ENCODE measurements at regions not wholly inside any gene's neighbourhood (a gene's known extent, or its start where the extent isn't known, plus 50 kb on each side); places are given as distances from the start of the nearest gene placed in this dataset.

DNA sequence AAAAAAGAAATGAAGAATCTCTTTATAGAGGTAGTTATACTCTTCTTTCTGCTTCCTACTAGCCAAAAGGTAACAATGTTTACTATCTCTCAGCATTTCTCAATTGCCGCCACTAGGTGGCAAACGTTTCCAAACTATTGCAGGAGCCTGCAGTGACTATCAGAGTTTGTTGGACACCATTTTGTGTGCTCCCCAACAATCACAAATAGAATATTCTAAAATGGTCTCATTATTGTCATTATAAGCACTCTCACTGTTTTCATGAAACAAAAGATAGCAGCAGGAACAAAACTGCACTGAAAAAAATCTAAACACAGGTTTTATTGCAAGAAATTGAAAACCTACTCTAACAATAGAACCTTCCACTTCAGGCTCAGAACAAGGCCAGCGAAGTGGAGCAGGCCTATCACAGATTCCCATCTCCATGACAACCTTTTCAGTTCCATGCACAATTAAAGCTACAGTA is 83.9 kb upstream of the PLPPR4 start:
- Mint-ChIP-seq H3K9me3 (no peaks in the 10 kb centered on the region), H3K27me3 (peaks cover 2% of the 10 kb centered on the region), H3K4me1 (no peaks in the 10 kb centered on the region), H3K4me3 (no peak overlapping the region), H3K36me3 (no peaks in the 10 kb centered on the region), H3K27ac (no peak overlapping the region)
- DNase-seq (ENCODE audit: low spot score in 2 of 2), result peak; percentile 48 to 56
- peak; percentile 93 for ATAC-seq (ENCODE audit: low read depth)

- no peak overlapping the region for H3K4me3 Mint-ChIP-seq
- DNase-seq (ENCODE audit: low spot score in 2 of 2) (no peak), ATAC-seq (ENCODE audit: low read depth) (no peak)
- H3K27ac Mint-ChIP-seq, result no peak overlapping the region
- H3K9me3 Mint-ChIP-seq, result no peaks in the 10 kb centered on the region
- no peaks in the 10 kb centered on the region for H3K4me1 Mint-ChIP-seq
- H3K36me3 Mint-ChIP-seq, result no peaks in the 10 kb centered on the region
- peaks cover 3% of the 10 kb centered on the region for H3K27me3 Mint-ChIP-seq
Measured at GRCh38 chr1:99180915-99181314, 83.4 kb upstream of the PLPPR4 start.

DNA sequence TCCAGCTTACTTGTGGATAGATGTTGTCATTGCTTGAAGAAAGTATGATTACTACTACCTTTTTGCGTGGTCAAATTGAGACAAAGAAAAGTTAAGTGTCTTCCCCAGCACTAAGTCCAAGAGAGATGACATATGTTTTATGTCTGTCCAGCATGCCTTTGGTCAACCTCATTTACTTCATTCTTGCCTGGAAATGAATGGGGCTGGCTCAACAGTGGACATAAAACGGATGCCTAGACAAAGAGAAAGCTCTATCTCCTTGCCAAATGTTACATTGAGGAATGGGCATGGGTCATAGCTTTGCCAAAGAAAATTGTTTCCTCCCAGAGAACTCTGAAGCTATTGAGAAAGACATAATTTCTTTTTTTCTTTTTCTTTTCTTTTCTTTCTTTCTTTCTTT is 82.4 kb upstream of the PLPPR4 start:
- DNase-seq (ENCODE audit: low spot score in 2 of 2) (no peak), ATAC-seq (ENCODE audit: low read depth) (no peak)
- no peaks in the 10 kb centered on the region for H3K9me3 Mint-ChIP-seq
- no peaks in the 10 kb centered on the region for H3K4me1 Mint-ChIP-seq
- peaks cover 4% of the 10 kb centered on the region for H3K27me3 Mint-ChIP-seq
- H3K36me3 Mint-ChIP-seq, result no peaks in the 10 kb centered on the region
- no peak overlapping the region for H3K27ac Mint-ChIP-seq
- no peak overlapping the region for H3K4me3 Mint-ChIP-seq

DNA sequence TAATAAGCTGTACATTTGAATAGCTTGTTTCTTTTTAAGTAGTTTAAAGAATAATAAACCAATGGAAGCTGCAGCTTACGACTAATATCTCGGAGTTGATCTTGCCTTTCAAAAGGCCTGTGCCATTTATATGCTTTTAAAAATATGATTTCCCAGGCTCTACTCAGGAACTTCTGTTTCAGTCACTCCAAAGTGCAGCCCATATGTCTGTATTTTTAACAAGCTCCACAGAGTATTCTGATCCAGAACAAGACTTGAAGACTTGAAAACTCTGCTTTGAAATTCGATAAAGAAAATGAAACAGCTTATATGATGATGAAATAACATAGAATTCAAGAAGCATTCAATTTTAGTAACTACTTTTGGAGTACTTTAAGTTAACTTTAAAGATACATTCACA is 79.1 kb upstream of the PLPPR4 start:
- DNase-seq (ENCODE audit: low spot score in 2 of 2), result no peak
- ATAC-seq (ENCODE audit: low read depth), result no peak
- no peaks in the 10 kb centered on the region for H3K9me3 Mint-ChIP-seq
- H3K4me1 Mint-ChIP-seq, result no peaks in the 10 kb centered on the region
- no peak overlapping the region for H3K27ac Mint-ChIP-seq
- peaks cover 6% of the 10 kb centered on the region for H3K27me3 Mint-ChIP-seq
- no peaks in the 10 kb centered on the region for H3K36me3 Mint-ChIP-seq
- H3K4me3 Mint-ChIP-seq, result no peak overlapping the region

DNA sequence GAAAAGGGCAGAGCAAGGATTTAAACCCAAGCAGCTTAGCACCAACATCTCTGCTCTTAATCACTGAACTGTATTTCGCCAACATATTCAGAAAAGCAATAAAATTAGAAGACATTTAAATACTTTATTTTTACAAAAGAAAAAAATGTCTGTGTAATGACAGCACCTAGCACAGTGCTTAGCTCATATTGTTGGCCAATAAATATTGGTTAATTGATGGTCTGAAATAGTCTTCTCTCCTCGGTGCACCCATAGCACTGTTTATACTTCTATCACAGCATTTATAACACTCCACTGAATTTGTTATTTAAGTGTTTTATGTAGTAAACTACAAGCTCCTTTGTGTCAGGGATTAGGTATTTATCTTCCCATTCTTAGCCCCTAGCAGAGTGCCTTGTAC is 70.9 kb upstream of the PLPPR4 start:
- Mint-ChIP-seq H3K4me3 (no peak overlapping the region), H3K4me1 (no peaks in the 10 kb centered on the region), H3K27me3 (peaks cover 7% of the 10 kb centered on the region), H3K27ac (no peak overlapping the region), H3K36me3 (no peaks in the 10 kb centered on the region), H3K9me3 (peaks cover 5% of the 10 kb centered on the region)
- no peak for ATAC-seq (ENCODE audit: low read depth)
- DNase-seq (ENCODE audit: low spot score in 2 of 2), result no peak

DNA sequence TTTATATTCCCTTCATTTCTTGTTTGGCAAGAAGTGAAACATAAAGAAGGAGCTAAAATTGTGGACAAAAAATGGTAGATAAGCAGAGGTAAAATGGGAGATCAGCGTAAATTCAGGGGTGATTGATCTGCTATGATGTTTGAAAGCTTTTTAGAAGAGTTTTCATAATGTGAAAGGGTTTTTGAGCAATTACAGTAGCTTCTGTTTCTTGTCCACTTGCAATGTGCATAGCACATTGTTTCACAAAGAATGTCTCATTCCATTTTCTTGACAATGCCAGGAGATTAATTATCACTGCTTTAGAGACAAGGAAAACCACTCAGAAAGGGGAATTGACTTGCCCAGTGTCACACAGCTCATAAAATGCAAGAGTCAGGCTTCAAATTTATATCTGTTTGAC is 65.9 kb upstream of the PLPPR4 start:
- Mint-ChIP-seq H3K36me3 (no peaks in the 10 kb centered on the region), H3K9me3 (no peaks in the 10 kb centered on the region), H3K27me3 (peaks cover 2% of the 10 kb centered on the region), H3K27ac (no peak overlapping the region), H3K4me3 (no peak overlapping the region), H3K4me1 (no peaks in the 10 kb centered on the region)
- DNase-seq (ENCODE audit: low spot score in 2 of 2) (no peak), ATAC-seq (ENCODE audit: low read depth) (no peak)

DNA sequence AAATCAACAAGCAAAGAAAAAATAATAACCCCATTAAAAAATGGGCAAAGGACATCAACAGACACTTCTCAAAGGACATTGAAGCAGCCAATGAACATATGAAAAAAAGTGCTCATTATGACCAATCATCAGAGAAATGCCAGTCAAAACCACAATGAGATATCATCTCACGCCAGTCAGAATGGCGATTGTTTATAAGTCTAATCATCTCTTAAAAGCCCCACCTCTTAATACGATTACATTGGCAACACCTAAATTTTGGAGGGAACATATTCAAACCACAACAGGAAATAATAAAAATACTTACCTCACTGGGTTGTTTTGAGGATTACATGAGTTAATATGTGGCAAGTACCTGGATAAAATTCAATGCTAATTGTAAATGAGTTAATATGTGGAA is 57.1 kb upstream of the PLPPR4 start:
- DNase-seq (ENCODE audit: low spot score in 2 of 2), result no peak
- no peaks in the 10 kb centered on the region for H3K36me3 Mint-ChIP-seq
- H3K4me1 Mint-ChIP-seq, result no peaks in the 10 kb centered on the region
- no peaks in the 10 kb centered on the region for H3K9me3 Mint-ChIP-seq
- ATAC-seq (ENCODE audit: low read depth), result no peak
- no peak overlapping the region for H3K27ac Mint-ChIP-seq
- H3K4me3 Mint-ChIP-seq, result no peak overlapping the region
- H3K27me3 Mint-ChIP-seq, result peaks cover 3% of the 10 kb centered on the region
